GM12874 (cell line): ENCODE measurements at regions not wholly inside any gene's neighbourhood (a gene's known extent, or its start where the extent isn't known, plus 50 kb on each side); places are given as distances from the start of the nearest gene placed in this dataset.

ENCODE experiments used
- TF ChIP-seq, protein P1 (sequence below): IDR thresholded peaks from 2 replicates; pipeline ENCODE4 v1.5.1; 2011; ENCODE audit warnings: low read depth, mild to moderate bottlenecking, control low read depth, low read length, moderate library complexity; ENCODE audit not compliant: insufficient read depth

DNA sequence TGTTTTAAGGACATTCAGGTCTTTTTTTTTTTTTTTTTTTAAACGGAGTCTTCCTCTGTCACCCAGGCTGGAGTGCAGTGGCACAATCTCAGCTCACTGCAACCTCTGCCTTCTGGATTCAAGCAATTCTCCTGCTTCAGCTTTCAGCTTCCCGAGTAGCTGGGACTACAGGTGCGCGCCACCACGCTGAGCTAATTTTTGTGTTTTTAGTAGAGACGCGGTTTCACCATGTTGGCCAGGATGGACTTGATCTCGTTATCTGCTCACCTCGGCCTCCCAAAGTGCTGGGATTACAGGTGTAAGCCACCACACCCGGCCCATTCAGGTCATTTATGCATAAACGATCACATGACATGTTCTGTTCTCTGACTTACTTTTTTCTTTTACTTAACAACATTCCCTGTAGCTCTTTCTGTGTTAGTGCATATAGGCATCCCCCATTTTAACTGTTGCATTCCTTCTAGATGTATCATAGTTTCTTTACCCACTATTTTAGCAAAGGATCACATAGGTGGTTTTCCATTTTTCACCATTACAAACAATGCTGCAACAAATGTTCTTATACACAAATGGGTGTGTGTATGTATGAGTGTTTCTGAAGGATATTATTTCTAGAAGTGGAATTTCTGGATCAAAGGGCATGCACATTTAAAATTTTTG, 74.2 kb downstream of the ARF6 start:
- TF ChIP-seq, protein P1, sequence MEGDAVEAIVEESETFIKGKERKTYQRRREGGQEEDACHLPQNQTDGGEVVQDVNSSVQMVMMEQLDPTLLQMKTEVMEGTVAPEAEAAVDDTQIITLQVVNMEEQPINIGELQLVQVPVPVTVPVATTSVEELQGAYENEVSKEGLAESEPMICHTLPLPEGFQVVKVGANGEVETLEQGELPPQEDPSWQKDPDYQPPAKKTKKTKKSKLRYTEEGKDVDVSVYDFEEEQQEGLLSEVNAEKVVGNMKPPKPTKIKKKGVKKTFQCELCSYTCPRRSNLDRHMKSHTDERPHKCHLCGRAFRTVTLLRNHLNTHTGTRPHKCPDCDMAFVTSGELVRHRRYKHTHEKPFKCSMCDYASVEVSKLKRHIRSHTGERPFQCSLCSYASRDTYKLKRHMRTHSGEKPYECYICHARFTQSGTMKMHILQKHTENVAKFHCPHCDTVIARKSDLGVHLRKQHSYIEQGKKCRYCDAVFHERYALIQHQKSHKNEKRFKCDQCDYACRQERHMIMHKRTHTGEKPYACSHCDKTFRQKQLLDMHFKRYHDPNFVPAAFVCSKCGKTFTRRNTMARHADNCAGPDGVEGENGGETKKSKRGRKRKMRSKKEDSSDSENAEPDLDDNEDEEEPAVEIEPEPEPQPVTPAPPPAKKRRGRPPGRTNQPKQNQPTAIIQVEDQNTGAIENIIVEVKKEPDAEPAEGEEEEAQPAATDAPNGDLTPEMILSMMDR, result no peak

DNA sequence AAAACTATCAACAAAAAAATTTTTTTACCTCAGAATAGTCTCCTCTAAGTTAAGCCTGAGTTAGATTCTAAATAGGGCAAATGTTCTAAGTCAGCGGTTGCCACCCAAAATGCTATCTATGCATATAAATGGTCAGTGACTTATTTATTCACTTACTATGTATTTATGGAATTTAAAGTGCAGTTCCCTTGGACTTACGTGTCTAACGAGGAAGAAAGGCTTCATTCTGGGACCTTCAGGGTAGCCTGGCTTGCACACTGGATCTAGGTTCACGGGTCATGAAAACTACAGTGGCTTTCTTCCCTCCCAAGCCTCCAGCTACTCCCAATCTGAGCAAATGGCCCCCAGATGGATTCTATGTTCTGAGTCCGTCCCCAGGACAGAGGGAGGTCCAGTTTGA, 77.1 kb downstream of the ARF6 start:
- TF ChIP-seq, protein P1, result no peak

DNA sequence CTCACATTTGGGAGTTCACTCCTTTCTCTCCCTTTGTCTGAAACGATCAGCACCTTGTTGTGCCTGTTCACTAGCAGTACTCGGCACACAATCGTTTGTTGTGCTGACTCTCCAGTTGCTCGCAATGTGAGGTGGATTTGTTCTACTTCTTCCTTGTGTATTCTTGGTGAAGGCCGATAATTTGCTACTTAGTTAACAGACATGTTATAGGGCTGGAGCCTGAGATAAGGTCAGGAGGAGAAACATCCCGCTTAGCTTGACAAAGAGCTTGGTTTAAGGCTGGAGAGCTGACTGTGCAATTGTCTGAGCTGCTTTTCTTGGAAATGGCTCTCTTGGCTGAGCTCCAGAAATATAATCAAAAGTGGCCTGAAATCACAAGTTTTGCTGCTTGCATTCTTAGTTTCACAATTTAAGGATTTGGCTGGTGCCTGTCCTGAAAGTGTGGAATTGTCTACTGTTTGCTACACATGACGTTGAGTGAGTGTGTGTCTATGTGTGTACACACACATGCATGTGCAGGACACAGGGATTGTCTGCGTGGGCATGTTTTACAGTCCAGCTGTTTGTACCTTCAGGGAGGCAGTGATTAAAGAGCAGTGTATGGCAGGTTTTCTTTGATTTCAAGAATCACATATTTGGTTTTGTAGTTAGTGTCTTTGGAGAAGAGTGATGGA, 77.7 kb downstream of the ARF6 start:
- TF ChIP-seq, protein P1, result no peak

DNA sequence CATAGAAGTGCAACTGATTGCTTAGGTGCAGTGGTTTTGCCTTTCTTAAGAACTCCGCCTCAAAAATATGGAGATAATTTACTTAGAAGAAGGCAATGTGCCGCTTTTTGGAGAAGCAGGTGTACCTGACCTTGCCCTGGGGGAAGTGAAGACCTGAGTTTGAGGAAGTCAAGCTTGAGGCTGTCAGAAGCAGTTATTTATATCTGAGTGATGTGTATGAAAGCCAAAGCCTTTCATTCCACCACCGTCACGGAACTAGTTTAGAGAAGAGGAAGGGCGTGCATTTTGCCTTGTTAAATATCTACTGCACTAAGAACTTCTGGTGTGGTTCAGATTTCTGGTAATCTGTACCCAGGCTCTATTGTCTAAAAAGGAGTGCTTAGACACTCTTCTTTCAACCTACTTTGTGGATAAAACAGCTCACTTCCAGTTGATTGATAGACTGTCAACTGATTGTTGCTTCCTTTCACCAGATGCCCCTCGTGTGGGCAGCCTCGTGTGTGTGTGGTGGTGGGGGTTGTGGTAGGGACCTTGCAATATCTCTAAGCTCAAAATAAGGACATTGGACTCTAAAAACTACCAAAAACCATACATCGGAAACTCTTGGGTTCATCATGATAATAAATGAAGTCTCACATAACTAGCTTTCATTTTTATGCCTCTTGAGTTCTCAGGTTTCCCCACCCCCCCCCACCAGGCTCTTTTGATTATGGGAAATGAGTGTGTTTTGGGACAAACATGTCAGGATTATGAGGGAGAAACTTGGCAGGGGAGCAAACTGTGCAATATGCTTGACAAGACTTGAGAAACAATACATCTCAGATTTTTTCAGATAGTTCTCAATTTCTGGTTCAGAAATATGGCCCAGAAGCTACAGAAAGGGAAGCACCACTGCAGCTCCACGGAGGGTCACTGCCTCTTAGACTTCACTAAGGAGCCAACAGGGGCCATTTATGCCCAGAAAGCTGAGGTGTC, 78.6 kb downstream of the ARF6 start:
- TF ChIP-seq, protein P1, result no peak

DNA sequence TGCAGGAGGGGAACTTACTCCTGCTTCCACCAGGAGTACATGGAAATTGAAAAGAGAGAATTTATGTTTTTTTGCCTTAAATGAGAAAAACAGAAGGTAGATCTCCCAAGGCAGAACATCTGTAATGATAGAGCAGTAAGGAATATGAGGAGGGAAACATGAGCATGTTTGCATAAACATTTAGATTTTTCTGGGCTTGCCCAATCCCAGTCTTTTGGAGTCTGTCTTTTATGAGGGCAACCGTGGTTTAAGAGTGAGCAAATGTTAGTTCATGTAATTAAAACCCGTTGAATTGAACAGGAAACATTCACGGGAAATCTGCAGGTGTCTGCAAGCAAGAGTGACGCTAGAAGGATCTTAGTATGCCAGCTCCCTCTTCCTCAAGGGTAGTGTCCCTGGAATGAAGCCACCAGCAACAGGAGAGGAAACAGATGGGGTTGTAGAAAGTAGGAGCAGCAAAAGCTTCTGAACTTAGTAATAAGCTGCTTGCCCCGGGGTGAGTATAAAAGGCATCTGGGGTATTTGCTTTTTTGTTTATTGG, 79.3 kb downstream of the ARF6 start:
- TF ChIP-seq, protein P1, result no peak

DNA sequence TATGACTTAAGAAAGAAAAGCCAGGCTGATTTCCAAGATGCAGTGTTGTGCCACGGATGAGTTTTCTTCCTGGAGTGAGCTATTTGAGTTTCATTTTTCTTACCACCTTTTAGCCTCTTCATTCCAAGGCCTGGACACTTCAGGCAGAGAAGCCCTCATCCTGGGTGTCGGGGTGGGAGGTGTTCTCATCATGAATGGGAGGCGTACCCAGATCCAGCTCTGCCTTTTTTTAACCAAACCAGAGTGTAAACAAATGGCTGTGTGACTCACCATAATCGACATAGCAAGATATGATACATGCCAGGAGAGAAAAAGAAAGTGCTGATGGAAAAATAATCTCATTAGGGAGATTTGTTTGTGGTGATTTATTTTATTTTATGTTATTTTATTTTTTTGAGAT, 79.9 kb downstream of the ARF6 start:
- TF ChIP-seq, protein P1, result no peak

DNA sequence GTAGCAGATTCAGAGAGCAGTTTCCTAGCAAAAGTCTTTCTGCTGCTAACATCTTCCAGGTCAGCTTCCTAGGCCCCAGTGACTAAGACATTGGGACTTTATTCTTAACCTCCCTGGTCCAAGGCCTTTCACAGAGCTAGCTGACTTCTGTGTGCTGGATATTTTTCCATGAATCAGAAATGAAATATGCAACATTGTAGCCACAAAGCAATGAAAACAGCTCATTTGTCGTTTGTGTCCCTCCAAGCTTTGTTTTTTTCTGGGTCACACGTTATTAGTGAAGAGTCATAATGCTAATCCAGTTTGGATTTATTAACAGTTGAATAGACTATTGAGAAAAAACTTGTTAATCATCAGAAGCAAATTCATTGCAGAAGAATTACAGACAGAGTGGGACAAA, 82.4 kb downstream of the ARF6 start:
- TF ChIP-seq, protein P1, result no peak
